GM12892 (cell line): ENCODE measurements at regions not wholly inside any gene's neighbourhood (a gene's known extent, or its start where the extent isn't known, plus 50 kb on each side); places are given as distances from the start of the nearest gene placed in this dataset.

Experiments used
- DNase-seq: peaks from one replicate; pipeline ENCODE4 v3.0.0; 2011; ENCODE audit not compliant: insufficient read length
- FAIRE-seq: peaks from 2 replicates; lab custom pipeline; 2011; peaks lifted over from hg19 to GRCh38; lab: Jason Lieb, UNC
- POLR2A ChIP-seq: IDR thresholded peaks from 2 replicates; pipeline ENCODE4 v1.6.1; 2011; ENCODE audit warnings: low read depth, low read length, control low read depth
- POLR2AphosphoS5 ChIP-seq: IDR thresholded peaks from 2 replicates; pipeline ENCODE4 v1.6.1; 2011; ENCODE audit warnings: low read depth, low read length, control low read depth
- TAF1 ChIP-seq: IDR thresholded peaks from 2 replicates; pipeline ENCODE4 v1.6.1; 2011; ENCODE audit warnings: low read depth, mild to moderate bottlenecking, control low read depth, low read length, borderline replicate concordance

GRCh38 chr11:44515048-44515447 lies 50.4 kb upstream of the CD82 start:
- FAIRE-seq (no peak), DNase-seq (no peak)
- TF ChIP-seq POLR2AphosphoS5 (no peak), TAF1 (no peak), POLR2A (no peak)
